CD1c-positive myeloid dendritic cell (primary cell): ENCODE measurements at regions not wholly inside any gene's neighbourhood (a gene's known extent, or its start where the extent isn't known, plus 50 kb on each side); places are given as distances from the start of the nearest gene placed in this dataset.
"Not testable (repeated sequence)": the region's sequence is repeated elsewhere in the genome, so short reads cannot be mapped to it uniquely, and the experiment has no call there.

Source experiments
- DNase-seq: peaks from one replicate; pipeline ENCODE4 v3.0.0-alpha.2; 2016; ENCODE audit errors: extremely low spot score

DNA sequence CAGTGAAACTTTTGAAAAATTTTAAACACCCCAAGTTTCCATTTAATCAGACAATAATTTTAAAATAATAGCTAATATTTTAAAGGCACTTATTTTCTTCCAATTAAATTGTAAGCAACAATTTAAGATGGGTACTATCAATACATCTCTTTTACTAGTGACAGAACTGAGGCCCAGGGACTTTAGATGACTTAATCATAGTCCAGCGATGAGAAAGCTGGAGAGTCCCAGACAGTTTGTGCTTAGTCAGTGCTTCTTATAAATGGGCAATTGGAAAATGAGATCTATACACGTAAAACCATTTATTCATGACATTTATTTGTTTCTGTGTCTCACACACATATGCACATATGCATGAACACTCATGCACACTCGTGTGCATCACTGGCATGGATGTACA lies 2063.5 kb downstream of the PCDH9 start:
- no peak for DNase-seq

DNA sequence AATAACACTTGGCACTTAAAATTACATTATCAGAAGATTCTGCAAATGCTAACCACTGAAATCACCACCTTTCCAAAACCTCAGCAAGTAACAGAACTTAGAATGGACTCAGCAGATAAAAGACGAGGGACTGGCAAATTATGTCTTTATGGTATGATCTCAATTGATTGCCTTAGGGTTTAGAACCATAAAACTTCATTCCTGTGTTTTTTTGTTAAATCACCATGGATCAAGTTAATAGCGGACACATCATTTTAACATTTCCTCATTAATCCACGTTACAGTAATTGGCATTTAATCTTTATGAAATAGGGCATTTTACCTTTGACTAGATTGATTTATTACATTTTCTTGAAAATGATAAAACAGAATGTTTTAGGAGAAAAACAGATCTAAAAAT lies 2070.3 kb downstream of the PCDH9 start:
- DNase-seq: no peak

DNA sequence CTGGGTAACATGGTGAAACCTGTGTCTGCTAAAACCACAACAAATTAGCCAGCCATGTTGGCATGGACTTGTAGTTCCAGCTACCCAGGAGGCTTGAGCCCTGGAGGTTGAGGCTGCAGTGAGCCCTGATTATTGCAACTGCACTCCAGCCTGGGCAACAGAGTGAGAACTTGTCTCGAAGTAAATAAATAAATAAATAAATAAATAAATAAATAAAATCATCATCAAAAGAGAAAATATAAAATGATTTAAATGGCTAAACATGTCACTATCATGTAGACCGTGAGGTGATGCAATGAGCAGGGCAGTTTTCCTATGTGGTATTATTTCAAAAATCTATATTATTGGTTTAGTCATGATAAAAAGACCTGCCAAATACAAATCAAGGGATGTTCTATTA lies 2074.3 kb downstream of the PCDH9 start:
- DNase-seq: no peak

DNA sequence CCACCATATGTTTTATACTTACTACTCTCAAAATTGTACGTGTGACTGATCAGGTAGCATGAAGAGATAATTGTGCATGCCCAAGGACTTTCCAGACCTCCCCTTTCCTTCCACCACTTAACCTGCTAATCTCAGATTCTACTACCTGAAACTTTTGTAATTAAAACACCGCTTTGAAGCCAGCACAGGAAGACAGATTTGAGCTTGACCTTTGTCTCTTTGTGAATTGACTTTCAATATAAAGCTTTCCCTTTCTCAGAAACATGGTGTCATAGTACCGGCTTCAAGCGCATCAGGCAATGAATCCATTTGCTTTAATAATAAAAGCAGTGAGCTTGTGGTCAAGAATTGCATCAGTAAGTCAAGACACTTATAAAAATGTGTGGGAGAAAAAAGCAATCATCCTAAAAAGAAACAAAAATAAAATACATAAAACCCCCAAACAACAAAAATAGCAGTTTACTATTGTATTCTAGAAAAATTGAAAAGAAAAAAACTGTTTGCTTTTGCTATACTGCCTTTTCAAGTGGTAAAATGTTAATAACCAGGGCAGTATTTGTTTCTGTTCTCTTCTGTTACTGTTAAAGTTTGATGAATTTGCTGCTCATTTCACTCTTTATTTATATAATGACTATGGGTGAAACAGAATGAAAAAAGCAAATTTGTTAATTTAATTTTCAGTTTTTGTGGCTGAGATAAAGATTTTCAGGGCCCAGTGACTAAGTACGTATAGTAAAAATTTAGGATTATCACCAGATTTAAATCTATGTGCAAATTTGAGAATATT lies 2075.3 kb downstream of the PCDH9 start:
- no peak for DNase-seq

DNA sequence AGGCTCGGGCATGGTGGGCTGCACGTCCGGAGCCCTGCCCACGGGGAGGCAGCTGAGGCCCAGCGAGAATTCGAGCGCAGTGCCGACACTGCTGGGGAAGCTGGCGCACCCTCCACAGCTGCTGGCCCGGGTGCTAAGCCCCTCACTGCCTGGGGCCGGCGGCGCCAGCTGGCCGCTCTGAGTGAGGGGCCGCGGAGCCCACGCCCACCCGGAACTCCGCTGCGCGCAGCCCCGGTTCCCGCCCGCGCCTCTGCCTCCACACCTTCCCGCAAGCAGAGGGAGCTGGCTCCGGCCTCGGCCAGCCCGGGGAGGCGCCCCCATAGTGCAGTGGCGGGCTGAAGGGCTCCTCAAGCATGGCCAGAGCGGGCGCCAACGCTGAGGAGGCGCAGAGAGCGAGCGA lies 2080.4 kb downstream of the PCDH9 start:
- DNase-seq: no peak

DNA sequence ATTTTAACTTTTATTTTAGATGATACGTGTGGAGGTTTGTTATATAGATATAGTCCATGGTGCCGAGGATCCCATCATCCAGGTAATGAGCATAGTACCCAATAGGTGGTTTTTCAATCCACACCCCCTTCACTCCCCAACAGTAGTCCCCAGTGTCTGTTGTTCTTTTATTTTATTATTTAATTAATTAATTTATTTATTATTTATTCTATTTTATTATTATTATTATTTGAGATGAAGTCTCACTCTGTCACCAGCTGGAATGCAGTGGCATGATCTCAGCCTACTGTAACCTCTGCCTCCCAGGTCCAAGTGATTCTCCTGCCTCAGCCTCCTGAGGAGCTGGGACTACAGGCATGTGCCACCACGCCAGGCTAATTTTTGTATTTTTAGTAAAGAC lies 2086.2 kb downstream of the PCDH9 start:
- no peak for DNase-seq

DNA sequence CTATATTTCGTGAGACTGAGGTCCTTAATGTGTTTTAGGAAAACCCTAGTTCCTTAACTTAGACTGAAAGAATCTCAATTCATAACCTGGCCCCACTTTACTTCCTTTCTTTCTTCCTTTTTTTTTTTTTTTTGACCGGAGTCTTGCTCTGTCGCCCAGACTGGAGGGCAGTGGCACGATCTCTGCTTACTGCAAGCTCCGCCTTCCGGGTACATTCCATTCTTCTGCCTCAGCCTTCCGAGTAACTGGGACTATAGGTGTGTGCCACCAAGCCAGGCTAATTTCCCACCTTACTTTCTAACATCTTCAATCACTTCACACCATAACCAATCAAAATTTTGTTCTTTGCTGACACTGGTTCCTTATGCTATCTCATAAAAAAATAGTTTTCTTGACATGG lies 2097.0 kb downstream of the PCDH9 start:
- no peak for DNase-seq

DNA sequence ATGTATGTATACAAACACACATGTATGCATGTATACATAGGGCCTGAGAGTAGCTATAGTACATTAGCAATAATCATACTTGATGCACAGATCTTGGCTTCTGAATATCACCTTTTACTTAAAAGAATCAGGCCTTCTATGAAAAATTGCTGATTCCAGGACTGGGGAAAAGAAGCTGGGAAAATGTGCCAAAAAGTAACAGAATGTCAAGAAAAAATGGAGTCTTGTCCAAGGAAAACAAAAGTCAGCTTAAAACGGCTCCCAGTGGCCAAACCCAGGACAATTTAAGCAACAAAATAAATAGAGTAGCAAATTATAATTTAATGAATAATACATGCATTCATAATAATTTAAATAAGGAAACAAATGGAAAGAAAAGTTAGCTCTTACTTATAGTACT lies 2104.9 kb downstream of the PCDH9 start:
- DNase-seq: no peak

DNA sequence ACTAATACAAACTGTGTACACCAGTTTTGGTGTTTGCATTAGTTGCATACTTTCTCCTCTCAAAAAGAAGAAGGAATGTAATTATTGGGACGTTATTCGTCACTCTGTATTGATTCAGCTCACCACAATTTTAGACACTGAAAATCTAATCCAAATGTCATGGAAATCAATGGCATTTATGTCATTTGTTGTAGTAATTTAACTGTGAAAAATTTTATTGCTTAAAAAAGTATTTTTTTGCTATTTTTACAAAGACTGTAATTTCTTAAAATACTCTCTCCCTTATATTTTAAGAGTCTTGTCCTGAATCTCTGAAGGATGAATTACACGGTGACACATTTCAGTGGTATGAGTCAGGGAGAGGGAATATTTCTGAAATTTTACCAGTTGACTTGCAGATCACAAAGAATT lies 2117.6 kb downstream of the PCDH9 start:
- DNase-seq: no peak

DNA sequence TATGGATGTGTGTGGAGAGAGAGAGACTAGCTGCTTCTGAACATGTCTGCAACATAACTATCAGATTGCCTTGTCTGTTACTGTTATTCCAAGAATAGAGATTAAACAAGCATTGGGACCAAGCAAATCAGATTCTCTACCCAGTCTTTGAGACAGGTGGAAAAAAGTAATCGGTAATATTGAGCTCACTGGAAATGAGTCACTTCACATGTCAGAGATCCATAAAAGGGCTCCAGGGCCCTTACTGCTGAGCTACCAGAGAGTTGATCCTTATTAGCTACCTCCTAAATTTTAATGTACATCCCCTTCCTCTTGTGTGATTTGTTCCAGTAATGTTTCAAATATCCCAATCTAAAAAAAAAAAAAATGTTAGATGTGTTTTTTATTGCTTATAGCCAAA lies 2118.0 kb downstream of the PCDH9 start:
- DNase-seq: no peak

DNA sequence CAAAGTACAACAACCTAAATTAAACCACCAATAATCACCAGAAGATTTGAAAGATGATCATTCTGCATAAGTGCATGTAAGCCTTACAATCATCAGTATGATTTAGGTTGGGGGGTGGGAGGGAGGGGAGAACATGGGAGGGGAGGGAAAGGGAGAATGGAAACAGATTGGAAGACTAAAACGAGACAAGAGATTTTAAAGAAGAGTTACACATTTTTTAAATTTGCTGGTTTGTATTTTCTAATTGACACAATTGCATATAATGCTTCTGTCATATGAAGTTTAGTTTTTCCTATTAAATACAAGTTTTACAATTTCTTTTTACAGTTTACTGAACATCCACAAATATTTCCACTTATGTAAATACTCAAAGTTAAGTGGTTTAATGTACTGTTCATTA lies 2118.9 kb downstream of the PCDH9 start:
- DNase-seq: no peak

DNA sequence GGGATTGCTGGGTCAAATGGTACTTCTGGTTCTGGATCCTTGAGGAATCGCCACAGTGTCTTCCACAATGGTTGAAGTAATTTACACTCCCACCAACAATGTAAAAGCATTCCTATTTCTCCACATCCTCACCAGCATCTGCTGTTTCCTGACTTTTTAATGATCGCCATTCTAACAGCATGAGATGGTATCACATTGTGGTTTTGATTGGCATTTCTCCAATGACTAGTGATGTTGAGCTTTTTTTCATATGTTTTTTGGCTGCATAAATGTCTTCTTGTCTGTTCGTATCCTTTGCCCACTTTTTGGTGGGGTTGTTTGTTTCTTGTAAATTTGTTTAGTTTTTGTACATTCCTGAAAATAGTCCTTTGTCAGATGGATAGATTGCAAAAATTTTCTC lies 2125.7 kb downstream of the PCDH9 start:
- not testable (repeated sequence) for DNase-seq

DNA sequence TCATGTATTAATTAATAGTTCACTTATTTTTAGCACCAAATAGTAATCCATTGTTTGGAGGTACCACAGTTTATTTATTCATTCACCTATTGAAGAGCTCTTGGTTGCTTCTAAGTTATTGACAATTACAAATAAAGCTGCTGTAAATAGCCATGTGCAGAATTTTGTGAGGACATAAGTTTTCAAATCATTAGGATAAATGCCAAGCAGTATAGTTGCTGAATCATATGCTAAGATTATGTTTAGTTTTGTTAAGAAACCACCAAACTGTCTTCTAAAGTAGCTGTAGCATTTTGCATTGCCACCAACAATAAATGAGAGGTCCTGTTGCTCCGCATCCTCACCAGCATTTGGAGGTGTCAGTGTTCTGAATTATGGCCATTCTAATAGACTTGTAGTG lies 2126.8 kb downstream of the PCDH9 start:
- DNase-seq: no peak

DNA sequence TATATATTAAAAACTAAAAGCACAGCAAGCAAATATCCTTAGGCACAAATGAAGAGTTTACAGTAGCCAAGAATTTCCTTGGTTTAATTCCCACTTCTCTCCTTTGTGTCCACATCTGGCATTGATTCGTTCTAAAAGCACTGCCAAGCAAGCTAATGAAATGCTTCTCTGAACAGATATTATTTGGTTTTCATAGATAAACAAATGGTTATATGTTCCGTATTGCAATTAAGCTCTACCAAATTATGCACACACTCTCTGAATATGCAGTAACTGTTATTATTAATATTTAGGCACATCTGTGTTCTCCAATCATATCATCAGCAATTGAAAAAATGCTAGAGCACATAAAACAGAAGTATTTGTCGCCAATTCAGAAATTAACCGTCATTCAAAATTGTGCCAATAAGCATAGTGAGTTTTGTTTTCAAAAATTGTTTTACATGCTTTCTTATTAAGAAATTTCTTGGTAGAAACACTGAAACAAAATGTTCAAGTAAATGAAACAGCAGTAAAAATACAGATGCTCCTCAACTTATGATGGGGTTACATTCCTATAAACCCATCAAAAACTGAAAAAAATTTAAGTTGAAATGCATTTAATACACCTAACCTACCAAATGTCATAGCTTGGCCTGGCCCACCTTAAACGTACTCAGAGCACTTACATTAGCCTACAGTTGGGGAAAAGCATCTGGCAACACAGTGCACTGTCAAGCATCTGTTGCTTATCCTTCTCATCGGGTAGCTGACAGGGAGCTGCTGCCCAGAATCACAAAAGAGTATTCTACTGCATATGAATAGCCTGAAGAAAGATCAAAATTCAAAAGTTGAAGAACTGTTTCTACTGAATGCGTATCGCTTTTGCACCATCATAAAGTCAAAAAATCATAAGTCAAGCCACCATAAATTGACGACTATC lies 2134.7 kb downstream of the PCDH9 start:
- no peak for DNase-seq

DNA sequence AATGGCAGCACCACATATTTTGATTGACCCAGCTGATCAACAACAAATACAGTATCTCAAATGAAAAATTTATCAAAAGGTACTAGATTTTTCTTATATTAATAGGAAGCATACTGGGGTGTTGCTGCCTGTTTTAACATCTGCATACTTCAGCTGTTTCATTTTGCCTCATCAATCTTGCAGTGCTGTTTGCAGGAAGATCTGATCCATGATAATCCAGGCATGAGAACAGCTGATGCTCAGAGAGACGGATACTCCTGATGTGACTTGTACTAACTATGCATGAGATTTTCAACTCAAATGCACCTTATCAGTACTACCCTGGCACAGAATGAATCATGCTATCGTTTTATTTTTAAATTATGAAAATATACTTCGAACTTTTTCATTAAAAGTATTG lies 2136.8 kb downstream of the PCDH9 start:
- no peak for DNase-seq

DNA sequence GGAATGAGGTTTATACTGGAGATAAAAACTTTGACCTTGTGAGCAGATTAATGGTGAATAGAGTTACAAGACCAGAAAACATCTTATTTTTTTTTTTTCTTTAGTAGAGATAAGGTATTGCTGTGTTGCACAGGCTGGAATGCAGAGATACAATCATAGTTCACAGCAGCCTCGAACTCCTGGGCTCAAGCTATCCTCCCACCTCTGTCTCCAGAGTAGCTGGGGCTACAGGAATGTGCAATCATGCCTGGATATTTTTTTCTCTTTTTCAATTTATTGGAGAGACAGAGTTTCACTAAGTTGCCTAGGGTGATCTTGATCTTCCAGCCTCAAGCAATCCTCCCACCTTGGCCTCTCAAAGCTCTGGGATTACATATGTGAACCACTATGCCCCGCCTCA lies 2139.1 kb downstream of the PCDH9 start:
- no peak for DNase-seq

DNA sequence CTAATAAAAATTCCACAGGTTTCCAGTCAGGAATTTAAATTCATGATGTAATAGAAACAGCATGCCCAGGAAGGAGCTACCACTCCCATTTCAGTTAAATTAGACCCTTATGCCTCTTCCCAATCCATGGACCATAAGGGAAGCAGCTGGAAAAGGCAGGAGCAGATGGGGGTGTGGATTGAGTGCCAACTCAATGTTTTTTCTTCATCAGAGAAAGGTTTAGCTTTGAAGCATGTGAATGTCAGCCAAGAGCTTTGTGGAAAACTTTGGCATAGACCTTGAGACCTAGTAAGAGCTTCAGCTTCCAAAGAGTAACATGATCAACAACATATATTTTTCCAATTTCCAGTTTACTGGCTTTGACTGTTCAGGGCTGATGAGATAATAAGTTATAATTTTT lies 2139.9 kb downstream of the PCDH9 start:
- no peak for DNase-seq

DNA sequence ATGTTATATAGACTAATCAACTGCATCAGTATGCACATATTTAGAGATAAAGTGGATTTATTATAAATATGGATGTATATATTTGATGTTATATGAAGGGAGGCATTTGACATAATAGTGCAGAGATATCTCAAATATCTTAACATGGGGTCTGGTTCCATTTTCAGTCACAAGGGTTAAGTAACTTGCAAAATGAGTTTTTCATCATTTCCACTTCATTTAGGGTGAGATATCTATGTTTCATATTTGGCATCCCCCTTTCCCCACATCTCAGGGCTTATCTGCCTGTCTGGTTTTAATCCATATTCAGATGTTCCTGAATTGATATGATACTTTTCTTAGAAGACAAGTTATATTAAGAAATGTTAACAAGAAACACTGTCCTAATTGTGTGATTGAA lies 2141.2 kb downstream of the PCDH9 start:
- DNase-seq: no peak

DNA sequence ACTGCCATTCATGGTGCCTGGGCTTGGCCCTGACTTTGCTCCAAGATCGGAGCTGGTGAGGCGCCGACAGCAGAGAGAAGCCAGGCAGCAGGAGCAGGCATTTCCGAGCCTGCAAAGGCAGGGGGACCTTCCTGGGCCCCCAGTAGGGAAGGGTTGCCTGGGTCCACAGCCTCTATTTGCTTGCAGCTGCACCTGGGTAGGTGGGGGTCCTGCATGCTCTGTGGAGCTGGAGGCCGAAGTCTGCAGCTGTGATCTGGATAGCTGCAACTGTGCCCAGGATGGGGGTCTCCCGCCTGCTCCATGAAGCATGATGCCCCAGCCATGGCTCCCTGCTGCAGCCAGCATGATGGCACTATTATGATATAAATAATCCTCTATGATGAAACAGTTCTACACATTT lies 2144.2 kb downstream of the PCDH9 start:
- no peak for DNase-seq

DNA sequence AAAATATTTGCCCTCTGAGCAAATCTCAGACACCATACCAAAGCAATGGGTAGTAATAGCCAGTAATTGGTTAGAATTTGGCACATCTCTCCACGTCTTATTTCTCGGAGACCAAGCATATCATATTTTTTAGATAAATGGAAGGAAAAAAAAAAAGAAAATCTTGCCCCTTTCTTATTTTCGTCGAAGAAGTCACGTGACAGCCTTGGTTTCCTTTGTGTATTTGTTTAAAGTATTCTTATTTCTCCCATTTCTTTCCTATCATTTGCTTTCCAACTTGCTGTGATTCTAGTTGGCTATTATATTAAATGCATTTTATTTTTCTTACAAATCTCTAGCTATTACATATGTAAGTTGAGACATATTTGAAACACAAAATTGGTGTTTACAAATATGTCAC lies 2155.9 kb downstream of the PCDH9 start:
- DNase-seq: no peak

DNA sequence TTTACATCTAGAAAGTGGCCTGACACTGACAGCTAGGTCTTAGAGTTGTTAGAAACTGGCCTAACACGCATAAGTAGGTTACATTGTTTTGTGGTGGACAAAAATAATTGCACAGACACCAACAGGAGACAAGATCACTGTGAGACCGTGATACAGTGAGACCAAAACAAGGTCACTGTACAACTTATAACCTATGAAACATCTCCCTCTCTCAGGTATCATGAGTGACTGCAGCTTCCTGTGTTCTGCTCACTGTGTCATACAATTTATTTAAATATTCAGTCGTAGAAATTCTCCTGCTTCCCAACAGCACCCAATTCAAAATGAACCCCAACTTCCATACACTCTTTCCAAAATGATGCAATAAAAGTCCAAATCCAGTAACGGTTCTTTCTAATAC lies 2165.2 kb downstream of the PCDH9 start:
- DNase-seq: no peak

DNA sequence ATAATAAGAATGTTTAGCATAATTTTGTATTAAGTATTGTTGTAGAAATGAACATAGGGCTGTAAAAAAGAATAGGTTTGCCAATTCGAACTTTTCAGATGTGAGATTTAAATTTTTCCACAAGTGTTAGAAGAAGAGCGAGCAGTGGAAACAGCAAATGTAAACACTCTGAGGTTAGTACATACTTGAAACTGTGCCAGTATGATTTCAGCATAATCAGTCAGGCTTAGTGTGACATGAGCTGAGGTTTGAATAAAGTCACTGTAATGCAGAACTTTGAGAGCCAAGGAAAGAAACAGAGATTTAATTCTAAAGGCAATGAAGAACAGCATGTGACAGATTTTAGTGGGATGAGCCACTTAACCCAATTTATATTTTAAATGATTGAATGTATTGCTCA lies 2166.4 kb downstream of the PCDH9 start:
- DNase-seq: no peak

DNA sequence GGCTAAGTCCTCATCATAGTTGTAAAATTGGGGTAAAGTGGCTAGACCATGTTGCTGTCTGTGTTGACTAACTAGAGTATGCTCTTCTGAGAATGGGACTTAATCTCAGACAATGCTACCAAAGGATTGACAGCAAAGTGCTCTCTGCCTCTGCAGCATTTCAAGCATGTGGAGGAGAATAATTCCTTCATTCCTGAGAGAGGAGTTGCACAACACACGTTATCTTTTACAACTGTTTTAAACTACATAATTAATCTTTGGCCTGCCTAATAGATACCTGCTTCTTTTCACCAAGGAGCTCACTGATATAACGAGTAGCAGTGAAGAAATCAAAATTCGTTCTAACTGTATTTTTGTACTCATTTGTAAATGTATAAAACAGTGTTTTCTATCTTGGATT lies 2172.2 kb downstream of the PCDH9 start:
- DNase-seq: no peak
